Pancreas (tissue), 10 donors: ENCODE measurements at regions not wholly inside any gene's neighbourhood (a gene's known extent, or its start where the extent isn't known, plus 50 kb on each side); places are given as distances from the start of the nearest gene placed in this dataset.

Experiments used
- ATAC-seq, 4 donors: fragments of 200-7000 bp; cut with Tn5 transposase; one replicate each; pipeline versions ENCODE4 v1.8.0 to v1.9.1; 2020; ENCODE audit warnings: mild to moderate bottlenecking in 4 of 4, moderate library complexity in 4 of 4
- DNase-seq, 6 donors: peaks; one replicate each; pipeline ENCODE4 v3.0.0-alpha.2; 2020
- FAIRE-seq: peaks from 2 replicates; lab custom pipeline; 2012; peaks lifted over from hg19 to GRCh38; lab: Jason Lieb, UNC
- H3K27ac ChIP-seq, 4 donors: fragments of 200-600 bp; sonication (generic); 1 replicate in 3 of 4; 2 replicates in 1 of 4; pipeline versions ENCODE4 v1.5.0 to v1.8.0; 2020
- H3K27me3 ChIP-seq, 4 donors: fragments of 200-600 bp; one replicate each; pipeline ENCODE4 v1.8.0; 2021
- H3K36me3 ChIP-seq, 3 donors: fragments of 200-600 bp; sonication (generic) in 1 of 3; one replicate each; pipeline versions ENCODE4 v1.5.0 to v1.8.0; 2020 to 2021
- H3K4me1 ChIP-seq, 3 donors: fragments of 200-600 bp; one replicate each; pipeline ENCODE4 v1.8.0; 2021
- H3K4me3 ChIP-seq, 4 donors: fragments of 200-600 bp; sonication (generic) in 2 of 4; one replicate each; pipeline versions ENCODE4 v1.5.0 to v1.8.0; 2020 to 2021
- H3K9me3 ChIP-seq, 4 donors: fragments of 200-600 bp; one replicate each; pipeline ENCODE4 v1.8.0; 2021
- WGBS, 2 donors: extraction: QIAGEN DNeasy Blood & Tissue Kit; methylation state at CpG; one replicate each; pipeline ENCODE4 v1.1.7; 2013; 5-methylcytosine and 5-hydroxymethylcytosine counted together
- intact Hi-C, 3 donors: fragments of 100-400 bp; cut with DNase I; formaldehyde crosslinking; loops; one replicate each; pipeline versions ENCODE4 v1.11.1 to v1.14.2; 2022
- TF ChIP-seq, protein P1 (sequence below), 4 donors: fragments of 200-600 bp; sonication (generic) in 3 of 4; IDR thresholded peaks; one replicate each; pipeline versions ENCODE4 v1.5.0 to v1.8.0; 2021; ENCODE audit warnings: antibody characterized with exemption in 4 of 4
- donor health status: healthy with polysubstance abuse.
- donor health status: DM: no; HTN: no; CAD: no; lungs with moderate emphysema.
- donor health status: DM: no; HTN: no; CAD: no.
- donor health status: control.
- donor health status: control.
- donor health status: Bipolar disorder and iron deficiency.
- donor health status: DM: yes; HTN: yes; CAD: no.
- donor health status: DM: no; HTN: no; CAD: no.
- donor health status: DM: no; HTN: no; CAD: no.
- donor health status: DM: yes; HTN: yes; CAD: no.

DNA sequence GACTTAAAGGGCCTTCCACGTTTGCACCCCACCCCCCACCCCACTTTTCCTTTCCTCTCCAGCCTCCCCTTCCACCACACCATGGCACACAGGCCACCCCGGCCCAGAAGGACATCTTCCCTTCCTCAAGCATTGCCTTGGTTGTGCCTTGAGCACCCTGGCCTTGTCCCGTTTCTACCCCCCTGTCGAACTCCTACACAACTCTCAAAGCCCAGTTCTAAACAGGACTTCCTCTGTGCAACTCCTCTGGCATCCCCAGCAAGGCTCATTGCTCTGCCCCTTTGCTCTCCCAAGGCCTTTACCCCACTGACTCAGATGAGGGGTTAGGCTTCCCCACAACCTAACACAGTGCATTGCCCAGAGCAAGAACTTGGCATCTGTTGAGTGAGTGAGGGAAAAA lies 136.1 kb downstream of the HERPUD2 start:
- no peaks in the 10 kb centered on the region for H3K36me3 ChIP-seq
- TF ChIP-seq, protein P1, sequence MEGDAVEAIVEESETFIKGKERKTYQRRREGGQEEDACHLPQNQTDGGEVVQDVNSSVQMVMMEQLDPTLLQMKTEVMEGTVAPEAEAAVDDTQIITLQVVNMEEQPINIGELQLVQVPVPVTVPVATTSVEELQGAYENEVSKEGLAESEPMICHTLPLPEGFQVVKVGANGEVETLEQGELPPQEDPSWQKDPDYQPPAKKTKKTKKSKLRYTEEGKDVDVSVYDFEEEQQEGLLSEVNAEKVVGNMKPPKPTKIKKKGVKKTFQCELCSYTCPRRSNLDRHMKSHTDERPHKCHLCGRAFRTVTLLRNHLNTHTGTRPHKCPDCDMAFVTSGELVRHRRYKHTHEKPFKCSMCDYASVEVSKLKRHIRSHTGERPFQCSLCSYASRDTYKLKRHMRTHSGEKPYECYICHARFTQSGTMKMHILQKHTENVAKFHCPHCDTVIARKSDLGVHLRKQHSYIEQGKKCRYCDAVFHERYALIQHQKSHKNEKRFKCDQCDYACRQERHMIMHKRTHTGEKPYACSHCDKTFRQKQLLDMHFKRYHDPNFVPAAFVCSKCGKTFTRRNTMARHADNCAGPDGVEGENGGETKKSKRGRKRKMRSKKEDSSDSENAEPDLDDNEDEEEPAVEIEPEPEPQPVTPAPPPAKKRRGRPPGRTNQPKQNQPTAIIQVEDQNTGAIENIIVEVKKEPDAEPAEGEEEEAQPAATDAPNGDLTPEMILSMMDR (IDR thresholded peaks at IDR 0.05) = no peak
- H3K4me3 ChIP-seq = no peak overlapping the region
- 68 to 73% methylated on average over 4 of the region's 4 CpGs for WGBS, 2 donors
- no peaks in the 10 kb centered on the region for H3K4me1 ChIP-seq
- no peak for ATAC-seq
- H3K9me3 ChIP-seq = no peaks in the 10 kb centered on the region
- no peaks in the 10 kb centered on the region for H3K27me3 ChIP-seq
- FAIRE-seq = no peak
- intact Hi-C loops = no loop called here
- no peak overlapping the region for H3K27ac ChIP-seq
- no peak for DNase-seq

DNA sequence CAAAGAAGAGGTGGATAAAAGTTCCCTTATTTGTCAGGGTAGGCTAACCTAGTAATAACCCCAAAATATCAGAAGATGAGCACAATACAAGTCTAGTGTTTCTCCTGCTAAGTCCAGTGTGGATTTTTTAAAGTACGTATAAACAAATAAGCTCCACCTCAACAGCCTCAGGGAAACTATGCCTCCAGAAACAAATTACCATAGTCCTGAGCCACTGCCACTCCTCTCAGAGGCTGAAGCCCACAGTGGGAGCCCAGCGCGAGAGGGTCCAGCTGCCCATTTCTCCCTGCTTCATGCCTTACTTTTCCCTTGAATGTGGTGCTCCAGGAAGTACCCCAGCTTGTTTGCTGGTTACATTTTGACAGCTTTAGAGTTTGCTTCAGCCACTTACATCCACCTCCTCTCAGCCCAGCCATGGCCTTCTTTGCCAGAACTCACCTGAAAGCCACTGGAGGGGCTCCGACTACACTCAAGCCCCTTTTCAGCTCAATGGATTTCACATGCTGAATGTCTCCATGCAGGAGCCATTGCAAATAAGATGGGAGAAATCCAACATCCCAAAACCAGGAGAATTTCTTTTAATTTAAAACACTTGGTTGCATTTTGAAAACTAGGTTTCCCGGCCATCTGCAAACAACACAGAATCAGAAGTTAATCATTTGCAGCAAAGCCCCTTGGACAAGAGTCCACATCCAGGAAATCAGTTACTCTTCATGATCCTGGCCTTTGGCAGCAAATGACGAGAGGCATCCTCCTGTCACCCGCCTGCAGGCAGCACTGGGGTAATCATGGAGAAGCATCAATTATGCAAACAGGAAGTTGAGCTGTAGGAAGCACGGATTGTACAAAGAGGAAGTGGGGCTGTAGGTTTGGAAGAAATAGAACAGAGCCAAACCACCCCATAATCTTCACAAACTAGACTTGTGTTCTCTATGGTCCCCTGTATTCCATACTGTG lies 138.1 kb downstream of the HERPUD2 start:
- FAIRE-seq (no peak), DNase-seq (no peak), ATAC-seq (peak in 1 of 4 donors; percentile 49)
- TF ChIP-seq, protein P1 (IDR thresholded peaks at IDR 0.05) = no peak
- no peaks in the 10 kb centered on the region for H3K4me1 ChIP-seq
- no peaks in the 10 kb centered on the region for H3K27me3 ChIP-seq
- intact Hi-C loops = no loop called here
- H3K4me3 ChIP-seq = no peak overlapping the region
- WGBS, 2 donors = 48 to 52% methylated on average over 8 of the region's 8 CpGs
- no peaks in the 10 kb centered on the region for H3K9me3 ChIP-seq
- H3K27ac ChIP-seq = no peak overlapping the region
- no peaks in the 10 kb centered on the region for H3K36me3 ChIP-seq

DNA sequence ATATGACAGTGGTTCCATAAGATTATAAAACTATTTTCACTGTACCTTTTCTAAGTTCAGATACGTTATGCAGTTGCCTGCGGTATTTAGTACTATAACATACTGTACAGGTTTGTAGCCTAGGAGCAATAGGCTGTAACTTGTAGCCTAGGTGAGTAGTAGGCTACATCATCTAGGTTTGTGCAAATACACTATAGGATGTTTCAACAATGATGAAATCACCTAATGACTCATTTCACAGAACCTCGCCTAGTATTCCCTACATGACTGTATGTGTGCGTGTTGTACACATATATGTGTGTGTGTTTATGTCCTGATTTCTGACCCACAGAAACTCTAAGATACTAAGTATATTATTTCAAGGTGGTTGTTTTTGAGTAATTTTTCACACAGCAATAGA lies 139.0 kb downstream of the HERPUD2 start:
- TF ChIP-seq, protein P1 (IDR thresholded peaks at IDR 0.05) = no peak
- Histone ChIP-seq H3K4me3 (no peak overlapping the region), H3K27ac (no peak overlapping the region), H3K4me1 (no peaks in the 10 kb centered on the region), H3K9me3 (no peaks in the 10 kb centered on the region), H3K27me3 (no peaks in the 10 kb centered on the region), H3K36me3 (no peaks in the 10 kb centered on the region)
- no peak for ATAC-seq
- no peak for DNase-seq
- FAIRE-seq = no peak
- intact Hi-C loops = no loop called here
- 42 to 73% methylated on average over 4 of the region's 4 CpGs for WGBS, 2 donors

DNA sequence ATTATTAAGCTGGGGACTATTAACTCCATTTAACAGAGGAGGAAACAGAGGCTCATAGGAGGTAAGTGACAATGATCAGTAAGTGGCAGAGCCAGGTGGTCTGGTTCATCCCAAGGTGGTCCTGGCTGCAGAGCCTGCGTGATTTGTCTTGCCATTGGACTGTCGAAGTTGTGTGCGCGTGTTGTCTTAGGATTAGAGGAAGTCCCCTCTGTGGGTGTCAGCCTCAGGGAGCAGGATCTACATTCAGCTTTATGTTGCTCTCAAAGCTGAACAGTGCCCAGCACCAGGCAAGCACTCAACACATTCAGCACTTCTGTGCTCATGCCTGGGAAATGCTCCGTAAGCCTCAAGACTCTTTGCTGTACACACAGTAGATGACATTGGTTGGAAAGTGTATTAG lies 139.5 kb downstream of the HERPUD2 start:
- Histone ChIP-seq H3K27ac (no peak overlapping the region), H3K36me3 (no peaks in the 10 kb centered on the region), H3K4me1 (no peaks in the 10 kb centered on the region), H3K4me3 (no peak overlapping the region), H3K27me3 (no peaks in the 10 kb centered on the region), H3K9me3 (no peaks in the 10 kb centered on the region)
- 82 to 85% methylated on average over 5 of the region's 5 CpGs for WGBS, 2 donors
- ATAC-seq (no peak), FAIRE-seq (no peak), DNase-seq (no peak)
- TF ChIP-seq, protein P1 (IDR thresholded peaks at IDR 0.05) = no peak
- intact Hi-C loops = no loop called here

DNA sequence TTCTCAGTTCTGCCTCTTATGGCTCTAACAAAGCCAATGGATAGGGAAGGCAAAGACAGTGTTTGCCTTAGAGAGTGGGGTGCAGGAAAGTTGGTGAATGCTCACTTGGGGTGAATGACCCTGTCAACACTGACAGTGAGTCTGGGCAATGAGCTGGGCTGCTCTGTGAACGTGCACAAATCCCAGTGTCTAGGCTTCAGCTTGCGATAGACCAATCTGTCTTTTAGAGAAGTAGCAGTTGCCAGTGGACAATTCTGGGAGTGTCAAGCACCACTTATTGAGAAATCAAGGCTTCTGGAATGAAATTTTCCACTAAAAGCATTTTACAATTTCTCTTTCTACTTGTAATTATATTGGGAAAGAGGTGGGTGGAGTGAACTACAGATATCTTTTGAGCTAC lies 141.4 kb downstream of the HERPUD2 start:
- Histone ChIP-seq H3K27ac (no peak overlapping the region), H3K9me3 (no peaks in the 10 kb centered on the region), H3K4me1 (no peaks in the 10 kb centered on the region), H3K27me3 (no peaks in the 10 kb centered on the region), H3K4me3 (no peak overlapping the region), H3K36me3 (no peaks in the 10 kb centered on the region)
- ATAC-seq (peak in 1 of 4 donors; percentile 57), FAIRE-seq (no peak), DNase-seq (no peak)
- intact Hi-C loops = no loop called here
- TF ChIP-seq, protein P1 (IDR thresholded peaks at IDR 0.05) = no peak
- 57 to 66% methylated on average over 2 of the region's 2 CpGs for WGBS, 2 donors
